ENCODE measurements at regions not wholly inside any gene's neighbourhood (a gene's known extent, or its start where the extent isn't known, plus 50 kb on each side); places are given as distances from the start of the nearest gene placed in this dataset.

- H3K4me1 Mint-ChIP-seq = no peaks in the 10 kb centered on the region
- H3K36me3 Mint-ChIP-seq (ENCODE audit: low read depth) = no peaks in the 10 kb centered on the region
- no peak for TF ChIP-seq CTCF (IDR thresholded peaks at IDR 0.05; ENCODE audit: unreplicated experiment in 3 of 3)
- H3K9me3 Mint-ChIP-seq = no peaks in the 10 kb centered on the region
- no peak overlapping the region for H3K4me3 Mint-ChIP-seq
- no peak overlapping the region for H3K27ac Mint-ChIP-seq
- H3K27me3 Mint-ChIP-seq (ENCODE audit: low read depth) = no peaks in the 10 kb centered on the region
Observed at GRCh38 chr3:5735896-5736295, 548.4 kb downstream of the EDEM1 start.

GRCh38 chr3:5739299-5739935 is 551.9 kb downstream of the EDEM1 start:
- no peaks in the 10 kb centered on the region for H3K9me3 Mint-ChIP-seq
- H3K36me3 Mint-ChIP-seq (ENCODE audit: low read depth) = no peaks in the 10 kb centered on the region
- H3K4me1 Mint-ChIP-seq = no peaks in the 10 kb centered on the region
- H3K4me3 Mint-ChIP-seq = no peak overlapping the region
- H3K27ac Mint-ChIP-seq = no peak overlapping the region
- no peaks in the 10 kb centered on the region for H3K27me3 Mint-ChIP-seq (ENCODE audit: low read depth)
- no peak for TF ChIP-seq CTCF (IDR thresholded peaks at IDR 0.05; ENCODE audit: unreplicated experiment in 3 of 3)

GRCh38 chr3:5739949-5740348 is 552.4 kb downstream of the EDEM1 start:
- no peak for TF ChIP-seq CTCF (IDR thresholded peaks at IDR 0.05; ENCODE audit: unreplicated experiment in 3 of 3)
- Mint-ChIP-seq H3K36me3 (ENCODE audit: low read depth) (no peaks in the 10 kb centered on the region), H3K9me3 (no peaks in the 10 kb centered on the region), H3K4me3 (no peak overlapping the region), H3K27ac (no peak overlapping the region), H3K4me1 (no peaks in the 10 kb centered on the region), H3K27me3 (ENCODE audit: low read depth) (no peaks in the 10 kb centered on the region)

GRCh38 chr3:5741017-5741416 is 553.5 kb downstream of the EDEM1 start:
- no peaks in the 10 kb centered on the region for H3K27me3 Mint-ChIP-seq (ENCODE audit: low read depth)
- no peaks in the 10 kb centered on the region for H3K9me3 Mint-ChIP-seq
- no peaks in the 10 kb centered on the region for H3K36me3 Mint-ChIP-seq (ENCODE audit: low read depth)
- H3K4me1 Mint-ChIP-seq = no peaks in the 10 kb centered on the region
- no peak overlapping the region for H3K27ac Mint-ChIP-seq
- no peak for TF ChIP-seq CTCF (IDR thresholded peaks at IDR 0.05; ENCODE audit: unreplicated experiment in 3 of 3)
- H3K4me3 Mint-ChIP-seq = no peak overlapping the region

- H3K36me3 Mint-ChIP-seq (ENCODE audit: low read depth) = no peaks in the 10 kb centered on the region
- H3K27me3 Mint-ChIP-seq (ENCODE audit: low read depth) = peaks cover 5% of the 10 kb centered on the region
- no peaks in the 10 kb centered on the region for H3K9me3 Mint-ChIP-seq
- TF ChIP-seq CTCF (IDR thresholded peaks at IDR 0.05; ENCODE audit: unreplicated experiment in 3 of 3) = no peak
- no peak overlapping the region for H3K27ac Mint-ChIP-seq
- H3K4me1 Mint-ChIP-seq = no peaks in the 10 kb centered on the region
- H3K4me3 Mint-ChIP-seq = no peak overlapping the region
Observed at GRCh38 chr3:5750091-5750490, 562.6 kb downstream of the EDEM1 start.

- Mint-ChIP-seq H3K4me1 (no peaks in the 10 kb centered on the region), H3K4me3 (no peak overlapping the region), H3K27me3 (ENCODE audit: low read depth) (peaks cover 5% of the 10 kb centered on the region), H3K27ac (no peak overlapping the region), H3K9me3 (no peaks in the 10 kb centered on the region), H3K36me3 (ENCODE audit: low read depth) (no peaks in the 10 kb centered on the region)
- no peak for TF ChIP-seq CTCF (IDR thresholded peaks at IDR 0.05; ENCODE audit: unreplicated experiment in 3 of 3)
Observed at GRCh38 chr3:5750874-5751640, 563.5 kb downstream of the EDEM1 start.
